GM18505 (cell line): ENCODE measurements at regions not wholly inside any gene's neighbourhood (a gene's known extent, or its start where the extent isn't known, plus 50 kb on each side); places are given as distances from the start of the nearest gene placed in this dataset.
"Not testable (repeated sequence)": the region's sequence is repeated elsewhere in the genome, so short reads cannot be mapped to it uniquely, and the experiment has no call there.

Experiments
- ATAC-seq: cut with Tn5 transposase; IDR thresholded peaks from one replicate; pipeline ENCODE4 v1.9.1; 2021; ENCODE audit not compliant: unreplicated experiment
- POLR2A ChIP-seq: IDR thresholded peaks from 4 replicates; pipeline ENCODE4 v1.6.1; 2011; ENCODE audit warnings: borderline replicate concordance; ENCODE audit not compliant: insufficient read depth, insufficient read length; ENCODE audit errors: extremely low read depth

- no peak for ATAC-seq
- TF ChIP-seq POLR2A = no peak
These were observed 54.0 kb upstream of the RBFOX1 start for GRCh38 chr16:7278636-7279035.

GRCh38 chr16:7272567-7273158 lies 60.0 kb upstream of the RBFOX1 start:
- no peak for ATAC-seq
- TF ChIP-seq POLR2A = no peak

GRCh38 chr16:7271486-7271885 lies 61.2 kb upstream of the RBFOX1 start:
- no peak for TF ChIP-seq POLR2A
- ATAC-seq = no peak

- no peak for TF ChIP-seq POLR2A
These were observed 61.8 kb upstream of the RBFOX1 start for GRCh38 chr16:7270823-7271222.

GRCh38 chr16:7270006-7270405 lies 62.6 kb upstream of the RBFOX1 start:
- TF ChIP-seq POLR2A = no peak
- no peak for ATAC-seq

More at GRCh38 chr16:7270823-7271222, 61.8 kb upstream of the RBFOX1 start:
- no peak for ATAC-seq

GRCh38 chr16:7268182-7268581 lies 64.5 kb upstream of the RBFOX1 start:
- no peak for TF ChIP-seq POLR2A
- no peak for ATAC-seq

- no peak for ATAC-seq
- TF ChIP-seq POLR2A = no peak
These were observed 75.6 kb upstream of the RBFOX1 start for GRCh38 chr16:7257016-7257415.

GRCh38 chr16:7246578-7246977 lies 86.1 kb upstream of the RBFOX1 start:
- no peak for ATAC-seq
- TF ChIP-seq POLR2A = no peak

GRCh38 chr16:7239547-7239946 lies 93.1 kb upstream of the RBFOX1 start:
- TF ChIP-seq POLR2A = no peak

GRCh38 chr16:7236824-7237410 lies 95.7 kb upstream of the RBFOX1 start:
- TF ChIP-seq POLR2A = no peak
- ATAC-seq = no peak

More at GRCh38 chr16:7239547-7239946, 93.1 kb upstream of the RBFOX1 start:
- ATAC-seq = no peak

GRCh38 chr16:7233975-7234374 lies 98.7 kb upstream of the RBFOX1 start:
- ATAC-seq = no peak
- no peak for TF ChIP-seq POLR2A

GRCh38 chr16:7231762-7232161 lies 100.9 kb upstream of the RBFOX1 start:
- TF ChIP-seq POLR2A = no peak
- no peak for ATAC-seq

GRCh38 chr16:7229433-7230218 lies 103.0 kb upstream of the RBFOX1 start:
- ATAC-seq = not testable (repeated sequence)

GRCh38 chr16:7227229-7227721 lies 105.4 kb upstream of the RBFOX1 start:
- no peak for ATAC-seq

GRCh38 chr16:7221157-7221556 lies 111.5 kb upstream of the RBFOX1 start:
- no peak for ATAC-seq
- TF ChIP-seq POLR2A = no peak

More at GRCh38 chr16:7227229-7227721, 105.4 kb upstream of the RBFOX1 start:
- TF ChIP-seq POLR2A = no peak

- ATAC-seq = no peak
- TF ChIP-seq POLR2A = no peak
These were observed 113.7 kb upstream of the RBFOX1 start for GRCh38 chr16:7218936-7219335.
